Duodenal mucosa (tissue), 2 donors: ENCODE measurements at regions not wholly inside any gene's neighbourhood (a gene's known extent, or its start where the extent isn't known, plus 50 kb on each side); places are given as distances from the start of the nearest gene placed in this dataset.

ENCODE experiments used
- H3K27ac ChIP-seq: one replicate; pipeline ENCODE4 v1.7.0; 2013; ENCODE audit warnings: low read depth, low read length
- H3K27me3 ChIP-seq, 2 donors: one replicate each; pipeline ENCODE4 v1.7.0; 2013; ENCODE audit warnings: low read length in 2 of 2, control low read depth in 1 of 2; ENCODE audit not compliant: insufficient read depth in 2 of 2, control insufficient read depth in 1 of 2
- H3K36me3 ChIP-seq, 2 donors: one replicate each; pipeline ENCODE4 v1.7.0; 2013; ENCODE audit warnings: low read length in 2 of 2, control low read depth in 1 of 2; ENCODE audit not compliant: insufficient read depth in 2 of 2, control insufficient read depth in 1 of 2
- H3K4me1 ChIP-seq, 2 donors: one replicate each; pipeline ENCODE4 v1.7.0; 2013; ENCODE audit warnings: low read length in 2 of 2, control low read depth in 1 of 2; ENCODE audit not compliant: insufficient read depth in 2 of 2, control insufficient read depth in 1 of 2
- H3K4me3 ChIP-seq, 2 donors: one replicate each; pipeline ENCODE4 v1.7.0; 2013; ENCODE audit warnings: low read length in 2 of 2, low read depth in 1 of 2
- H3K9ac ChIP-seq, 2 donors: one replicate each; pipeline ENCODE4 v1.7.0; 2013; ENCODE audit warnings: low read length in 2 of 2, low read depth in 1 of 2
- H3K9me3 ChIP-seq, 2 donors: one replicate each; pipeline ENCODE4 v1.7.0; 2013; ENCODE audit warnings: low read length in 2 of 2, control low read depth in 1 of 2; ENCODE audit not compliant: control insufficient read depth in 1 of 2

GRCh38 chr9:79185866-79186265, 385.9 kb upstream of the TLE4 start:
- no peak overlapping the region for H3K9ac ChIP-seq
- no peak overlapping the region for H3K27ac ChIP-seq
- no peak overlapping the region for H3K4me3 ChIP-seq
- no peaks in the 10 kb centered on the region for H3K4me1 ChIP-seq
- no peaks in the 10 kb centered on the region for H3K27me3 ChIP-seq
- H3K36me3 ChIP-seq: no peaks in the 10 kb centered on the region
- H3K9me3 ChIP-seq: peaks cover 0 to 3% of the 10 kb centered on the region in 2 donors

GRCh38 chr9:79189511-79189924, 382.2 kb upstream of the TLE4 start:
- H3K9me3 ChIP-seq: no peaks in the 10 kb centered on the region
- no peaks in the 10 kb centered on the region for H3K27me3 ChIP-seq
- H3K36me3 ChIP-seq: no peaks in the 10 kb centered on the region
- no peak overlapping the region for H3K4me3 ChIP-seq
- no peaks in the 10 kb centered on the region for H3K4me1 ChIP-seq
- no peak overlapping the region for H3K9ac ChIP-seq
- H3K27ac ChIP-seq: no peak overlapping the region

GRCh38 chr9:79193001-79193400, 378.8 kb upstream of the TLE4 start:
- Histone ChIP-seq H3K27me3 (no peaks in the 10 kb centered on the region), H3K4me1 (no peaks in the 10 kb centered on the region), H3K9me3 (no peaks in the 10 kb centered on the region), H3K9ac (no peak overlapping the region), H3K27ac (no peak overlapping the region), H3K36me3 (no peaks in the 10 kb centered on the region), H3K4me3 (no peak overlapping the region)

GRCh38 chr9:79193501-79194223, 378.1 kb upstream of the TLE4 start:
- H3K4me1 ChIP-seq: no peaks in the 10 kb centered on the region
- H3K9ac ChIP-seq: no peak overlapping the region
- no peaks in the 10 kb centered on the region for H3K27me3 ChIP-seq
- no peak overlapping the region for H3K4me3 ChIP-seq
- H3K27ac ChIP-seq: no peak overlapping the region
- no peaks in the 10 kb centered on the region for H3K9me3 ChIP-seq
- H3K36me3 ChIP-seq: no peaks in the 10 kb centered on the region

GRCh38 chr9:79195879-79196278, 375.9 kb upstream of the TLE4 start:
- no peak overlapping the region for H3K9ac ChIP-seq
- no peaks in the 10 kb centered on the region for H3K9me3 ChIP-seq
- H3K27me3 ChIP-seq: no peaks in the 10 kb centered on the region
- no peaks in the 10 kb centered on the region for H3K4me1 ChIP-seq
- no peak overlapping the region for H3K27ac ChIP-seq
- no peaks in the 10 kb centered on the region for H3K36me3 ChIP-seq
- no peak overlapping the region for H3K4me3 ChIP-seq

GRCh38 chr9:79196606-79197005, 375.2 kb upstream of the TLE4 start:
- Histone ChIP-seq H3K27me3 (no peaks in the 10 kb centered on the region), H3K4me3 (no peak overlapping the region), H3K27ac (no peak overlapping the region)

GRCh38 chr9:79200336-79200735, 371.4 kb upstream of the TLE4 start:
- no peaks in the 10 kb centered on the region for H3K9me3 ChIP-seq

More at GRCh38 chr9:79196606-79197005, 375.2 kb upstream of the TLE4 start:
- Histone ChIP-seq H3K36me3 (no peaks in the 10 kb centered on the region), H3K9ac (no peak overlapping the region), H3K9me3 (no peaks in the 10 kb centered on the region), H3K4me1 (no peaks in the 10 kb centered on the region)

GRCh38 chr9:79201636-79202035, 370.1 kb upstream of the TLE4 start:
- H3K9ac ChIP-seq: no peak overlapping the region
- H3K4me3 ChIP-seq: no peak overlapping the region
- no peaks in the 10 kb centered on the region for H3K27me3 ChIP-seq
- no peak overlapping the region for H3K27ac ChIP-seq
- no peaks in the 10 kb centered on the region for H3K9me3 ChIP-seq
- no peaks in the 10 kb centered on the region for H3K4me1 ChIP-seq
- no peaks in the 10 kb centered on the region for H3K36me3 ChIP-seq

More at GRCh38 chr9:79200336-79200735, 371.4 kb upstream of the TLE4 start:
- Histone ChIP-seq H3K27me3 (no peaks in the 10 kb centered on the region), H3K4me1 (no peaks in the 10 kb centered on the region), H3K36me3 (no peaks in the 10 kb centered on the region), H3K9ac (no peak overlapping the region), H3K27ac (no peak overlapping the region), H3K4me3 (no peak overlapping the region)

GRCh38 chr9:79208791-79209396, 362.9 kb upstream of the TLE4 start:
- Histone ChIP-seq H3K36me3 (no peaks in the 10 kb centered on the region), H3K4me1 (no peaks in the 10 kb centered on the region), H3K4me3 (no peak overlapping the region), H3K9me3 (no peaks in the 10 kb centered on the region), H3K27me3 (no peaks in the 10 kb centered on the region), H3K27ac (no peak overlapping the region), H3K9ac (no peak overlapping the region)

- Histone ChIP-seq H3K4me3 (no peak overlapping the region), H3K36me3 (no peaks in the 10 kb centered on the region), H3K27me3 (no peaks in the 10 kb centered on the region), H3K4me1 (no peaks in the 10 kb centered on the region), H3K9me3 (no peaks in the 10 kb centered on the region), H3K9ac (no peak overlapping the region), H3K27ac (no peak overlapping the region)
Measured at GRCh38 chr9:79210541-79211243, 361.1 kb upstream of the TLE4 start.
